ENCODE measurements at regions not wholly inside any gene's neighbourhood (a gene's known extent, or its start where the extent isn't known, plus 50 kb on each side); places are given as distances from the start of the nearest gene placed in this dataset.

DNA sequence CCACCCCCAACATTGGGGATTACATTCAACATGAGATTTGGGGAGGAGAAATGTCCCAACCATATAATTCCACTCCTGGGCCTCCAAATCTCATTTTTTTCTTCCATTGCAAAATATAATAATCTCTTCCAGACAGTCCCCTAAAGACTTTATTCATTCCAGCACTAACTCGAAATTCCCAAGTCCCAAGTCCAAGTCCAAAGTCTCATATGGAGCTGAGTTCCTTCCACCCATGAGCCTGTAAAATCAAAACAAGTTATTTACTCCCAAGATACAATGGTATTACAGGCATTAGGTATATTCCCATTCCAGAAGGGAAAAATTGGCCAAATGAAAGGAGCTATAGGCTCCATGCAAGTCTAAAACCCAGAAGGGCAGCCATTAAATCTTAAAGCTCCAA is 56.7 kb downstream of the P2RY1 start:
- Histone ChIP-seq H2BK15ac (ENCODE audit: low read depth, poor library complexity, severe bottlenecking) (no peak overlapping the region), H2BK12ac (ENCODE audit: low read length in 2 of 2) (no peak overlapping the region), H3K14ac (ENCODE audit: low read length in 2 of 2) (no peak overlapping the region), H4K8ac (ENCODE audit: low read length) (no peak overlapping the region), H3K27me3 (ENCODE audit: control insufficient read depth in 1 of 2, insufficient read depth in 1 of 2, low read length in 2 of 2) (no peaks in the 10 kb centered on the region), H3K4me1 (ENCODE audit: control insufficient read depth, insufficient read depth, low read depth, low read length) (no peaks in the 10 kb centered on the region), H3K18ac (ENCODE audit: low read depth in 1 of 2, low read length in 2 of 2) (no peak overlapping the region), H3K79me1 (replicated peaks; ENCODE audit: low read length, poor library complexity, severe bottlenecking) (no peaks in the 10 kb centered on the region), H2BK120ac (ENCODE audit: low read depth, low read length) (peak overlapping the region; percentile 19), H3K4ac (ENCODE audit: low read depth in 1 of 2, low read length in 2 of 2) (no peak overlapping the region), H3K9ac (ENCODE audit: low read length) (no peak overlapping the region), H3K4me3 (ENCODE audit: insufficient read depth in 1 of 2, low read depth in 1 of 2, low read length in 2 of 2) (no peak overlapping the region), H3K27ac (ENCODE audit: low read length, poor library complexity, severe bottlenecking) (no peak overlapping the region), H3K4me2 (ENCODE audit: low read length, poor library complexity, severe bottlenecking) (no peak overlapping the region), H2AK5ac (ENCODE audit: low read length, severe bottlenecking) (no peak overlapping the region), H3K23ac (ENCODE audit: low read length in 2 of 2) (no peak overlapping the region), H3K9me3 (ENCODE audit: control insufficient read depth, low read length) (no peaks in the 10 kb centered on the region), H3K36me3 (ENCODE audit: control insufficient read depth in 1 of 2, insufficient read depth in 2 of 2, low read depth in 1 of 2, low read length in 2 of 2) (no peaks in the 10 kb centered on the region), H4K91ac (ENCODE audit: low read length) (no peak overlapping the region), H2BK5ac (ENCODE audit: low read depth, low read length, poor library complexity, severe bottlenecking) (no peak overlapping the region), H2AFZ (ENCODE audit: low read depth, low read length) (no peak overlapping the region)
- no peak for DNase-seq
- WGBS: 65% methylated on average over 1 of the region's 1 CpG

DNA sequence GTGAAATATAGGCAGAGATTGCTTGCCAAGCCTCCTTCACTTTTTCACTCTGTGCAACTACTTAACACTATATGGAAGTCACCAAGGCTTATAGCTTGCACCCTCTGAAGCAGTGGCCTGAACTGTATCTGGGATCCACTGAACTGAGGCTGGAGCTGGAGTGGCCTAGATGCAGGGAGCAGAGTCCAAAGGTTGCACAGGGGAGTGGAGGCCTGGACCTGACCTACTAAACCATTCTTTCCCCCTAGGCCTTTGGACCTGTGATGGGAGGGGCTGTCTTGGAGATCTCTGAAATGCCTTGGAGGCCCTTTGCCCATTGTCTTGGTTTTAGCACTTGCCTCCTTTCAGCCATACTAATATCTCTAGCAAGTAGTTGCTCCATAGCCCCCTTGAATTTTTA is 57.5 kb downstream of the P2RY1 start:
- no peak overlapping the region for H3K4ac ChIP-seq (ENCODE audit: low read depth in 1 of 2, low read length in 2 of 2)
- no peak overlapping the region for H4K8ac ChIP-seq (ENCODE audit: low read length)
- H3K27ac ChIP-seq (ENCODE audit: low read length, poor library complexity, severe bottlenecking): no peak overlapping the region
- H3K9me3 ChIP-seq (ENCODE audit: control insufficient read depth, low read length): no peaks in the 10 kb centered on the region
- H2BK5ac ChIP-seq (ENCODE audit: low read depth, low read length, poor library complexity, severe bottlenecking): no peak overlapping the region
- no peaks in the 10 kb centered on the region for H3K27me3 ChIP-seq (ENCODE audit: control insufficient read depth in 1 of 2, insufficient read depth in 1 of 2, low read length in 2 of 2)
- H3K23ac ChIP-seq (ENCODE audit: low read length in 2 of 2): no peak overlapping the region
- H3K4me3 ChIP-seq (ENCODE audit: insufficient read depth in 1 of 2, low read depth in 1 of 2, low read length in 2 of 2): no peak overlapping the region
- H3K18ac ChIP-seq (ENCODE audit: low read depth in 1 of 2, low read length in 2 of 2): no peak overlapping the region
- no peak for DNase-seq
- no peaks in the 10 kb centered on the region for H3K79me1 ChIP-seq (replicated peaks; ENCODE audit: low read length, poor library complexity, severe bottlenecking)
- no peak overlapping the region for H2AK5ac ChIP-seq (ENCODE audit: low read length, severe bottlenecking)
- H2AFZ ChIP-seq (ENCODE audit: low read depth, low read length): no peak overlapping the region
- no peak overlapping the region for H4K91ac ChIP-seq (ENCODE audit: low read length)
- H3K36me3 ChIP-seq (ENCODE audit: control insufficient read depth in 1 of 2, insufficient read depth in 2 of 2, low read depth in 1 of 2, low read length in 2 of 2): no peaks in the 10 kb centered on the region
- H3K4me1 ChIP-seq (ENCODE audit: control insufficient read depth, insufficient read depth, low read depth, low read length): no peaks in the 10 kb centered on the region
- H3K4me2 ChIP-seq (ENCODE audit: low read length, poor library complexity, severe bottlenecking): no peak overlapping the region
- H3K14ac ChIP-seq (ENCODE audit: low read length in 2 of 2): peak overlapping the region in 1 of 2 experiments; percentile 28
- no peak overlapping the region for H3K9ac ChIP-seq (ENCODE audit: low read length)
- no peak overlapping the region for H2BK120ac ChIP-seq (ENCODE audit: low read depth, low read length)
- no peak overlapping the region for H2BK12ac ChIP-seq (ENCODE audit: low read length in 2 of 2)
- no peak overlapping the region for H2BK15ac ChIP-seq (ENCODE audit: low read depth, poor library complexity, severe bottlenecking)

GRCh38 chr3:152893647-152894046 is 58.7 kb downstream of the P2RY1 start:
- no peaks in the 10 kb centered on the region for H3K27me3 ChIP-seq (ENCODE audit: control insufficient read depth in 1 of 2, insufficient read depth in 1 of 2, low read length in 2 of 2)
- no peak overlapping the region for H2BK15ac ChIP-seq (ENCODE audit: low read depth, poor library complexity, severe bottlenecking)
- no peaks in the 10 kb centered on the region for H3K36me3 ChIP-seq (ENCODE audit: control insufficient read depth in 1 of 2, insufficient read depth in 2 of 2, low read depth in 1 of 2, low read length in 2 of 2)
- H3K4me1 ChIP-seq (ENCODE audit: control insufficient read depth, insufficient read depth, low read depth, low read length): no peaks in the 10 kb centered on the region
- H3K79me1 ChIP-seq (replicated peaks; ENCODE audit: low read length, poor library complexity, severe bottlenecking): no peaks in the 10 kb centered on the region
- no peaks in the 10 kb centered on the region for H3K9me3 ChIP-seq (ENCODE audit: control insufficient read depth, low read length)
- 70% methylated on average over 3 of the region's 3 CpGs for WGBS
- no peak overlapping the region for H3K18ac ChIP-seq (ENCODE audit: low read depth in 1 of 2, low read length in 2 of 2)
- H2AFZ ChIP-seq (ENCODE audit: low read depth, low read length): no peak overlapping the region
- no peak overlapping the region for H3K9ac ChIP-seq (ENCODE audit: low read length)
- no peak overlapping the region for H2BK120ac ChIP-seq (ENCODE audit: low read depth, low read length)
- no peak overlapping the region for H2AK5ac ChIP-seq (ENCODE audit: low read length, severe bottlenecking)
- H3K23ac ChIP-seq (ENCODE audit: low read length in 2 of 2): no peak overlapping the region
- H3K4me2 ChIP-seq (ENCODE audit: low read length, poor library complexity, severe bottlenecking): no peak overlapping the region
- H4K8ac ChIP-seq (ENCODE audit: low read length): no peak overlapping the region
- H3K4ac ChIP-seq (ENCODE audit: low read depth in 1 of 2, low read length in 2 of 2): no peak overlapping the region
- H2BK12ac ChIP-seq (ENCODE audit: low read length in 2 of 2): no peak overlapping the region
- no peak overlapping the region for H3K14ac ChIP-seq (ENCODE audit: low read length in 2 of 2)
- no peak for DNase-seq
- H3K4me3 ChIP-seq (ENCODE audit: insufficient read depth in 1 of 2, low read depth in 1 of 2, low read length in 2 of 2): no peak overlapping the region
- H4K91ac ChIP-seq (ENCODE audit: low read length): no peak overlapping the region
- H2BK5ac ChIP-seq (ENCODE audit: low read depth, low read length, poor library complexity, severe bottlenecking): no peak overlapping the region
- H3K27ac ChIP-seq (ENCODE audit: low read length, poor library complexity, severe bottlenecking): no peak overlapping the region

- no peak overlapping the region for H4K8ac ChIP-seq (ENCODE audit: low read length)
- H4K91ac ChIP-seq (ENCODE audit: low read length): no peak overlapping the region
- H3K18ac ChIP-seq (ENCODE audit: low read depth in 1 of 2, low read length in 2 of 2): no peak overlapping the region
- no peak overlapping the region for H2AFZ ChIP-seq (ENCODE audit: low read depth, low read length)
- no peak overlapping the region for H3K23ac ChIP-seq (ENCODE audit: low read length in 2 of 2)
- no peak overlapping the region for H2BK15ac ChIP-seq (ENCODE audit: low read depth, poor library complexity, severe bottlenecking)
- H3K9me3 ChIP-seq (ENCODE audit: control insufficient read depth, low read length): no peaks in the 10 kb centered on the region
- no peaks in the 10 kb centered on the region for H3K27me3 ChIP-seq (ENCODE audit: control insufficient read depth in 1 of 2, insufficient read depth in 1 of 2, low read length in 2 of 2)
- no peak overlapping the region for H2AK5ac ChIP-seq (ENCODE audit: low read length, severe bottlenecking)
- no peak overlapping the region for H3K4me2 ChIP-seq (ENCODE audit: low read length, poor library complexity, severe bottlenecking)
- no peak overlapping the region for H3K4me3 ChIP-seq (ENCODE audit: insufficient read depth in 1 of 2, low read depth in 1 of 2, low read length in 2 of 2)
- no peaks in the 10 kb centered on the region for H3K4me1 ChIP-seq (ENCODE audit: control insufficient read depth, insufficient read depth, low read depth, low read length)
- no peak overlapping the region for H2BK12ac ChIP-seq (ENCODE audit: low read length in 2 of 2)
- H3K14ac ChIP-seq (ENCODE audit: low read length in 2 of 2): no peak overlapping the region
- H2BK5ac ChIP-seq (ENCODE audit: low read depth, low read length, poor library complexity, severe bottlenecking): no peak overlapping the region
- no peak overlapping the region for H3K27ac ChIP-seq (ENCODE audit: low read length, poor library complexity, severe bottlenecking)
- no peak overlapping the region for H3K9ac ChIP-seq (ENCODE audit: low read length)
- no peak for DNase-seq
- H2BK120ac ChIP-seq (ENCODE audit: low read depth, low read length): no peak overlapping the region
- H3K4ac ChIP-seq (ENCODE audit: low read depth in 1 of 2, low read length in 2 of 2): no peak overlapping the region
- WGBS: no CpG with 5 or more reads among the region's 2 CpGs
- H3K79me1 ChIP-seq (replicated peaks; ENCODE audit: low read length, poor library complexity, severe bottlenecking): no peaks in the 10 kb centered on the region
- no peaks in the 10 kb centered on the region for H3K36me3 ChIP-seq (ENCODE audit: control insufficient read depth in 1 of 2, insufficient read depth in 2 of 2, low read depth in 1 of 2, low read length in 2 of 2)
Measured at GRCh38 chr3:152899306-152899705, 64.4 kb downstream of the P2RY1 start.
